Stomach smooth muscle (tissue), 2 donors: ENCODE measurements at regions not wholly inside any gene's neighbourhood (a gene's known extent, or its start where the extent isn't known, plus 50 kb on each side); places are given as distances from the start of the nearest gene placed in this dataset.
A peak's percentile ranks its signal among the peaks of the same experiment; 100 is the strongest.
"Not testable (repeated sequence)": the region's sequence is repeated elsewhere in the genome, so short reads cannot be mapped to it uniquely, and the experiment has no call there.

Experiments
- H3K27ac ChIP-seq: one replicate; pipeline ENCODE4 v1.7.0; 2013; ENCODE audit warnings: mild to moderate bottlenecking, low read length, inconsistent platforms
- H3K27me3 ChIP-seq, 2 donors: one replicate each; pipeline ENCODE4 v1.7.0; 2013; ENCODE audit warnings: low read length in 2 of 2; ENCODE audit not compliant: insufficient read depth in 2 of 2, control insufficient read depth in 1 of 2
- H3K36me3 ChIP-seq, 2 donors: one replicate each; pipeline ENCODE4 v1.7.0; 2013; ENCODE audit warnings: low read length in 2 of 2; ENCODE audit not compliant: control insufficient read depth in 2 of 2, insufficient read depth in 2 of 2
- H3K4me1 ChIP-seq: one replicate; pipeline ENCODE4 v1.7.0; 2013; ENCODE audit warnings: low read length; ENCODE audit not compliant: control insufficient read depth, insufficient read depth
- H3K4me3 ChIP-seq, 2 donors: one replicate each; pipeline ENCODE4 v1.7.0; 2013; ENCODE audit warnings: low read length in 2 of 2
- H3K9ac ChIP-seq, 2 donors: one replicate each; pipeline ENCODE4 v1.7.0; 2013; ENCODE audit warnings: low read length in 2 of 2, mild to moderate bottlenecking in 1 of 2
- H3K9me3 ChIP-seq, 2 donors: one replicate each; pipeline ENCODE4 v1.7.0; 2013; ENCODE audit warnings: low read length in 2 of 2; ENCODE audit not compliant: control insufficient read depth in 2 of 2
- donor health status: healthy.
- donor health status: Pancreatic carcinoma.

DNA sequence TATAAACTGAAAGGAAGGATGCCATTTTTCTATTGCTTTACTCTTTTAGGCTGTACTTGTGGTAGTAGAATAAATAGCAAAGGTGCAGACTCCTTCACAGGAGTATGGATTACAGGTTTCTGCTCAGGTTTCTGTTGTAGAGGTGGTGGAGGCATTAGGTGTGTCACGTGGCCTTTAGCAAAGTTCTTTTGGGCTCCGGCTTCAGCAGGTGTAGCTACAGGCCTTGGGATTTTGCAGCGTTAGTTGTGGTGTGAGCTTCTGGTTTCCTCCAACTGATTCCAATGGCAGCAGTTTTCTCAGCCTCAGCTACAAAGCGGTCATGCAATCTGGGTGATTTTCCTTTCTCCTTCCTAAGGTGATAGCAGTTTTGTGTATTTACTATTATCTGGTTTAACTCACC lies 255.8 kb upstream of the GK2 start:
- Histone ChIP-seq H3K4me3 (no peak overlapping the region), H3K36me3 (no peaks in the 10 kb centered on the region), H3K27me3 (no peaks in the 10 kb centered on the region), H3K9ac (no peak overlapping the region), H3K27ac (no peak overlapping the region), H3K9me3 (no peaks in the 10 kb centered on the region), H3K4me1 (no peaks in the 10 kb centered on the region)

DNA sequence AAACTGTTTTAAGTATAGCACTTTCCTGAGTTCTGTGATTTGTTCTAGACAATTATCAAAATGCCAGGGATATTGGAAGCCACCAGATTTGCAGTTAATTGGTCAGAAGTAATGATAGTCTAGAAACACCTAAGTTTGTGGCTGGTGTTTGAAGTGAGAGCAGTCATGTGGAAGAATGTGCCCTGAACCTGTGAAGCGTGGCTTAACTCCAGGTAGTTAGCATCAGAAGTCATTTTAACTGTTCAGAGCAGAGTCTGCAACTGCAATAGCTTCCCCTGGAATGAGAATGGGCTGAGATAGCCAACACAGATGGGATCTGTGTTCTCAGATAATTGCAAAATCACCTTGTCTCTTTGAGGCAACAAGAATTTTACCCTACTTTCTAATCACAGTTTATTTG lies 255.1 kb upstream of the GK2 start:
- H3K4me1 ChIP-seq, result no peaks in the 10 kb centered on the region
- no peaks in the 10 kb centered on the region for H3K9me3 ChIP-seq
- H3K36me3 ChIP-seq, result no peaks in the 10 kb centered on the region
- no peak overlapping the region for H3K9ac ChIP-seq
- no peaks in the 10 kb centered on the region for H3K27me3 ChIP-seq
- no peak overlapping the region for H3K27ac ChIP-seq
- H3K4me3 ChIP-seq, result no peak overlapping the region

DNA sequence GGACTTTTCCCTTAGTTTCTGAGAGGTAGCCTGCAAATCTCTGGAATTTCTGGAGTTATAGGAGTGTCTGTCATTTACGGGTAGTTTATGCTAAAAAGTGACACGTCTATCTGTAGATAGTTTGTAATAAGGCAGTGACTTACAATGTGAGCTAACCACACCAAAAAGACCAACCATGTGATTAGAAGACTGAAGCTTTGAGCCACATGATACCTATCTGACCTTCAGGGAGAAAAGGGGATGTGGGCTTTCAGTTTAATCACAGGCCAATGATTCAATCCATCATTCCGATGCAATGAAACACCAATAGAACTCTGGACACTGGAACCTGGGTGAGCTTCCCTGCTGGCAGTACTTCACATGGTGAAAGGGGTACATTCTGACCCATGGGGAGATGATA lies 254.6 kb upstream of the GK2 start:
- no peaks in the 10 kb centered on the region for H3K27me3 ChIP-seq
- no peak overlapping the region for H3K27ac ChIP-seq
- H3K36me3 ChIP-seq, result no peaks in the 10 kb centered on the region
- no peak overlapping the region for H3K9ac ChIP-seq
- H3K9me3 ChIP-seq, result peaks cover 1% of the 10 kb centered on the region in 2 donors
- no peaks in the 10 kb centered on the region for H3K4me1 ChIP-seq
- no peak overlapping the region for H3K4me3 ChIP-seq

DNA sequence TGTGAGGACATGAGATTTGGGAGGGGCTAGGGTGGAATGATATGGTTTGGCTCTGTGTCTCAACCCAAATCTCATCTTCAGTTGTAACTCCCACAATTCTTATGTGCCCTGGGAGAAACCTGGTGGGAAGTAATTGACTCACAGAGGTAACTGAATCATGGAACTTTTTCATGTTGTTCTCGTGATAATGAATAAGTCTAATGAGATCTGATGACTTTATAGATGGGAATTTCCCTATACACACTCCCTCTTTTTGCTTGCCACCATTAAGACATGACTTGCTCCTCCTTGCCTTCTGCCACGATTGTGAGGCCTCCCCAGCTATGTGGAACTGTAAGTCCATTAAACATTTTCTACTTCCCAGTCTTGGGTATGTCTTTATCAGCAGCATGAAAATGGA lies 253.2 kb upstream of the GK2 start:
- Histone ChIP-seq H3K9ac (no peak overlapping the region), H3K36me3 (no peaks in the 10 kb centered on the region), H3K4me1 (no peaks in the 10 kb centered on the region), H3K27me3 (no peaks in the 10 kb centered on the region), H3K4me3 (no peak overlapping the region), H3K27ac (no peak overlapping the region), H3K9me3 (peaks cover 5 to 6% of the 10 kb centered on the region in 2 donors)

GRCh38 chr4:79659308-79659870 lies 251.4 kb upstream of the GK2 start:
- H3K9me3 ChIP-seq, H3K4me1 ChIP-seq, H3K27ac ChIP-seq, H3K36me3 ChIP-seq, H3K27me3 ChIP-seq, H3K9ac ChIP-seq, H3K4me3 ChIP-seq: not testable (repeated sequence)

DNA sequence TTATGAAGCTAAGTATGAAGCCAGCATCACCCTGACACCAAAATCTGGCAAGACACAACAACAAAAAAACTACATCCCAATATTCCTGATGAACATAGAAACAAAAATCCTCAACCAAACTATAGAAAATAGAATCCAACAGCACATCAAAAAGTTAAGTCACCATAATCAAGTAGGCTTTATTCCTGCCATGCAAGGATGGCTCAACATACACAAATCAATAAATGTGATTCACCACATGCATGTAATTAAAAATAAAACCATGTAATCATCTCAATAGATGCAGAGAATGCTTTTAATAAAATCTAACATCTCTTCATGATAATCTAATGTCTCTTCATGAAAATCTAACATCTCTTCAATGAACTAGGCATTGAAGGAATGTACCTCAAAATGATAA lies 249.4 kb upstream of the GK2 start:
- Histone ChIP-seq H3K4me3 (no peak overlapping the region), H3K36me3 (no peaks in the 10 kb centered on the region), H3K27me3 (no peaks in the 10 kb centered on the region), H3K4me1 (no peaks in the 10 kb centered on the region), H3K27ac (no peak overlapping the region), H3K9ac (no peak overlapping the region), H3K9me3 (peaks cover 5 to 6% of the 10 kb centered on the region in 2 donors)

DNA sequence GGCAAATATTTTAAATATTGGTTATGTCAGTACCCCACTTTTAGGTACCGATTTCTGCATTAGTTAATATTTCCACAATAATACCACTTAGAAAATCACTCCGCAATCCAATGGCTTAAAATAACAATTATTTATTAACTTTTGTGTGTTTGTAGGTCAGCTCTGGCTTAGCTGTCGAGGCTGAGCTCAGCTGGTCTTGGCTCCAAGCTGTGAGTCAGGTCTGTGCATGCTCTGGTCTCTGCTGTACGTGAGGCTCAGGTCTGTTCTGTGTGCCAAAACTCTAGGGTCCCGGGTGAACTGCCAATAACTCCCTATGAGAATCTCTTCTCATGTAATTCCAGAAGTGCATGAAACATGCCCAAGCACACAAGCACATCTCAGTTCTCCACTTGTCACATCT lies 245.8 kb upstream of the GK2 start:
- peaks cover 6% of the 10 kb centered on the region for H3K4me1 ChIP-seq
- H3K4me3 ChIP-seq, result no peak overlapping the region
- peaks cover 5 to 6% of the 10 kb centered on the region in 2 donors for H3K9me3 ChIP-seq
- no peak overlapping the region for H3K27ac ChIP-seq
- H3K36me3 ChIP-seq, result no peaks in the 10 kb centered on the region
- H3K9ac ChIP-seq, result no peak overlapping the region
- no peaks in the 10 kb centered on the region for H3K27me3 ChIP-seq

GRCh38 chr4:79652738-79653137 lies 244.7 kb upstream of the GK2 start:
- Histone ChIP-seq H3K9ac (no peak overlapping the region), H3K27me3 (no peaks in the 10 kb centered on the region), H3K36me3 (no peaks in the 10 kb centered on the region), H3K9me3 (peaks cover 4 to 6% of the 10 kb centered on the region in 2 donors), H3K27ac (peak overlapping the region; percentile 3), H3K4me3 (no peak overlapping the region), H3K4me1 (peaks cover 6% of the 10 kb centered on the region)

DNA sequence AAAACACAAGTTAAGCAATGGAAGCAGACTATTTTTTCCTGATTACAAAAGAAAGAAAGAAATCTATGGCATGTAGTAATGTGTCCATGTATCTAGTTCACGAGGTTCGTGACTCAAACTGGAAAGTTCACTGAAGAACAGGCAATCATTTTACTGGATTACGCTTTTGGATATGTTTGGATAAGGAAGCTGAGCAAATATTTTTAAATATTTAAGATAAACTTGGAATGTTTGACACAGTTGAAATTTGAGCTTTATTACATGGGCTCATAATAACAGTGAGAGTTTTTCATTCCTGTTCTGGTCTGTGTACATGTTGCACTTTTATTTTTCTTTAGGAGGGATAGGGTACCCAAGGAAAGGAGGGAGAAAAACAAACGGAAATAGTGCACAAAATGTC lies 244.2 kb upstream of the GK2 start:
- H3K4me1 ChIP-seq, result peaks cover 6% of the 10 kb centered on the region
- no peaks in the 10 kb centered on the region for H3K36me3 ChIP-seq
- H3K4me3 ChIP-seq, result no peak overlapping the region
- H3K9ac ChIP-seq, result no peak overlapping the region
- peaks cover 0 to under 1% of the 10 kb centered on the region in 2 donors for H3K9me3 ChIP-seq
- no peaks in the 10 kb centered on the region for H3K27me3 ChIP-seq
- peak overlapping the region; percentile 3 for H3K27ac ChIP-seq

DNA sequence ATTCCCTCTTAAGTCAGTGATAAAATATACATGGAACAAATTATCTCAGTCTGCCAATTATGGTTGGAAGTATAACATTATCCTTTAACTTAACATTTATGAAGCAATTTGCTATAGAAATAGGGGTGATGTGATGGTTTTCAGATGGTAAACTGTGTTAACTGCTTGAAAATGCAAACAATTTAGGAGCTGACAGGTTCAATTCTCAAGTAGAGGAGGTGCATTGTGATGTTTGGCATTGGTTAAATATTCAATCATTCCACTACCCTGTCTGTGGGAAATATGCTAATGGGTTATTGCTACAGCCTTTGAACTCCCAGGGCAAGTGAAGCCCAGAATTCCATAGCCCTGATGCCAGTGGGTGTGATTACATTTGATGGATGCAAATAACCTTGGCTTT lies 243.4 kb upstream of the GK2 start:
- H3K4me1 ChIP-seq, result peaks cover 6% of the 10 kb centered on the region
- peak overlapping the region; percentile 26 for H3K27ac ChIP-seq
- H3K27me3 ChIP-seq, result no peaks in the 10 kb centered on the region
- no peaks in the 10 kb centered on the region for H3K9me3 ChIP-seq
- peak overlapping the region in 1 of 2 donors; percentile 39 for H3K9ac ChIP-seq
- no peaks in the 10 kb centered on the region for H3K36me3 ChIP-seq
- H3K4me3 ChIP-seq, result peak overlapping the region in 1 of 2 donors; percentile 23

DNA sequence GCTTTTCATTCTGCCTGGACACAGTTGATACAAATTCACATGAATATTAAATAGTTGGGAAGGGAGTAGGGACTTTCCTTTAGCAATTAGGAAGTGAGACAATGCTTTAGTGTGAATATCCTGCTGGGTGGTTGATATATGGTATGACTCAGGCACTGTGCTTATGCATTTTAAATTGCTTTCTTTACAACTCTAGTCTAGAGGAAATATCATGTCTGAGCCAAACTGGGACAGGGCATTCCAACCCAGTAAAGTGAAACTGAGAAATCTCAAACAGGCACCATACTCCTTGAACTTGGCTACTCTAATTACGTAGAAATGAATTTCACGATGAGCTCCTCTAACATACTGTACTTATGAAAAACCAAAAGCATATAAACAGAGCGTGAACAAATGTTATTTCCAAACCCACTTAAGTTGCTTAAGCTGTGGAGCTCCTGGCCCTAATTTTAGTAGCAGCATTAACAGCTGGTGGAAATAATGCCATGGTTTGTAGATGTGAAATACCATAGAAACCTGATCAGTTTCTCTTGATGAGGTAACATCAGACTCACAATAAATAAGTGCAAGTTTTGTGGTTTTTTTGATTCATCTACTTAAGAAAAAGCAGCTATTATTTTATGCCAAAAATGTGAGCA lies 242.9 kb upstream of the GK2 start:
- Histone ChIP-seq H3K27me3 (no peaks in the 10 kb centered on the region), H3K9ac (peak overlapping the region in 1 of 2 donors; percentile 10), H3K4me1 (peaks cover 6% of the 10 kb centered on the region), H3K27ac (peak overlapping the region; percentile 26), H3K4me3 (peak overlapping the region in 1 of 2 donors; percentile 23), H3K36me3 (no peaks in the 10 kb centered on the region), H3K9me3 (no peaks in the 10 kb centered on the region)
